ENCODE measurements at regions not wholly inside any gene's neighbourhood (a gene's known extent, or its start where the extent isn't known, plus 50 kb on each side); places are given as distances from the start of the nearest gene placed in this dataset.

GRCh38 chr2:217749008-217749407 is 253.8 kb downstream of the TNS1 start:
- no peak for DNase-seq (ENCODE audit: low read depth in 3 of 3, low spot score in 1 of 3)

GRCh38 chr2:217746808-217747207 is 256.0 kb downstream of the TNS1 start:
- DNase-seq (ENCODE audit: low read depth in 3 of 3, low spot score in 1 of 3) = no peak

DNA sequence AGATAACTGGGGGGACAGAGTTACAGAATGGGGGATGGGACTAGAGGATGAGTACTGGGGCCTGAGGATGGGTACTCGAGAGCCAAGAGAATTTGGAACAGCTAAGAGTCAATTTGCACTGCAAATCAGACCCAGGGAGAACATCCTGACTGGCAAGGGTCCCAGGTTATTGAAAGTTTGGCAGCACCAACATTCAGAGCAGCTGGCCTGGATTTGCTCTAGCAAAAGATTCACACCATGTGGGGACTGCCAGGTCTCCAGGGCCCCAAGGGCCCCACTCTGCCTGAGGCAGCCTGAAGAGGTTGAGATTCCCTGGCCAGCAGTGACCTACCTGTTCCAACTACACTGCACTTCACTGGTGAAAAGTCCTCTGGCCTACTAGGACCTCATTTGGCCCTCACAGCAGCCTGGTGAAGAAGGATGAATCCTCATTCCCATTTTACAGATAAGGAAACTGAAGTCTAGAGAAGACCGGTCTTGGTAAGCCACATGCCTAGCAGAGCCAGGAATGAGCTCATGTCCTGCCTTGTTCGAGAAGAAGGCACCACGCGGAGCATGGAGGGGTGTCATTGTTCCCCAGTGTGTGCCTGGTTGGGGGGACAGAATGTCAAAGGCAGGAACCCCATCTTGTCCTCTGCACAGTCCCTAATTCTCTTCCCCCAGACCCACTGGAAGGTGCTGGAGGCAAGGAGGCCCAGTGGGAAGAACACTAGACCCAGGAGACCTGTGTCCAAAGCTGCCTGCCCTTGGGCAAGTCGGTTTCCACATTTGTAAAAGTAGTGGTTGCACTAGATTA is 258.6 kb downstream of the TNS1 start:
- DNase-seq (ENCODE audit: low read depth in 3 of 3, low spot score in 1 of 3) = no peak

GRCh38 chr2:217743407-217743806 is 259.4 kb downstream of the TNS1 start:
- DNase-seq (ENCODE audit: low read depth in 3 of 3, low spot score in 1 of 3) = no peak

- DNase-seq (ENCODE audit: low read depth in 3 of 3, low spot score in 1 of 3) = no peak
Observed at GRCh38 chr2:217742841-217743240, 260.0 kb downstream of the TNS1 start.

DNA sequence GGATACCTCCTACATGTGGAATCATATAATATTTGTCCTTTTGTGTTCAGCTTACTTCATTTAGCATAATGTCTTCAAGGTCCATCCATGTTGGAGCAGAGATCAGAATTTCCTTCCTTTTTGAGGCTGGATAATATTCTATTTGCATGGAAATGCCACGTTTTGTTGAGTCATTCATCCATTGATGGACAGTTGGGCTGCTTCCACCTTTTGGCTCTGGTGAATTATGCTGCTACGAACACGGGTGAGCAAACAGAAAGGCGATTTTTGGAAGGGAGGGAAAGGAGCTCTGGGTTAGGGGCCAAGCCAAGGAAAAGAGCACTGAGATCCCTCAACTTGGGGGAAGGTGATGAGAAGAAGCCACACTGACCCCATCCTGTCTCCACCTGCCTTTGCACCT is 260.5 kb downstream of the TNS1 start:
- no peak for DNase-seq (ENCODE audit: low read depth in 3 of 3, low spot score in 1 of 3)

- no peak for DNase-seq (ENCODE audit: low read depth in 3 of 3, low spot score in 1 of 3)
Observed at GRCh38 chr2:217741381-217741955, 261.3 kb downstream of the TNS1 start.

GRCh38 chr2:217740756-217741155 is 262.0 kb downstream of the TNS1 start:
- no peak for DNase-seq (ENCODE audit: low read depth in 3 of 3, low spot score in 1 of 3)

DNA sequence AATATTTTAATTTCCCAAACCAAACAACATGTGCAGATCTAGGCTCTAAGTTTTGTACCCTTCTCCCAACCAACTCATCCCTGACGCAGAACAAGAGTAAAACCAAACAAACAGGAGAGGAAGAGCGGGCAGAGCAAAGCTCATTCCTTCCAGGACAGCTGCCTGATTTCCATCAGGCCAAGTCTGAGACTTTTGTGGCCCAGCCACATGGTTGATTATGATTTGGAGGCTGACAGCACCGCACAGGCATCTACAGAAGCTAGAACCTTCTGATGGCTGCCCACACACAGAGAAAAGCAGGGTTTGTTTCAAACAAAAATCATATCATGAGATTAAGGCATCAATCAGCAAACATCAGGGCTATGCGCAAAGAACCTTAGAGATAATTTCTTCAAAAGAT is 262.6 kb downstream of the TNS1 start:
- no peak for DNase-seq (ENCODE audit: low read depth in 3 of 3, low spot score in 1 of 3)

DNA sequence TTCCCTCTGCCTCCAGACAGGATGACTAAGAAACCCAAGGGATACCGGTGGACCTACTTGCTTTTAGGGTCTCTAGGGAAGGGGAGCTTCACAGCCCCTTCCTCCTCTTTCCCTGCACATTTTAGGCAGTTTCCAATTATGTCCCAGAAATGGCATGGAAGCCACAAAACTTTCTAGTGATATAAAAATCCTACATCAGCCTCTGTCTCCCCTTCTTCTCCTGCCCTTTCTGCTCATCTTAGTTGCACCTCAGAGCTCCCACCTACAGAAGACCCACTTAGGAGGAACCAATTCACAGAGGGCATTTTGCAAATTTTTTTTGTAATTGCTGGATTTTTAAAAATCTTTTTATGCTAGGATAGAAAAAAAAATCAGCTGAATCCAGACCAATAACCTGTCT is 263.1 kb downstream of the TNS1 start:
- no peak for DNase-seq (ENCODE audit: low read depth in 3 of 3, low spot score in 1 of 3)

- no peak for DNase-seq (ENCODE audit: low read depth in 3 of 3, low spot score in 1 of 3)
Observed at GRCh38 chr2:217738061-217738460, 264.7 kb downstream of the TNS1 start.

DNA sequence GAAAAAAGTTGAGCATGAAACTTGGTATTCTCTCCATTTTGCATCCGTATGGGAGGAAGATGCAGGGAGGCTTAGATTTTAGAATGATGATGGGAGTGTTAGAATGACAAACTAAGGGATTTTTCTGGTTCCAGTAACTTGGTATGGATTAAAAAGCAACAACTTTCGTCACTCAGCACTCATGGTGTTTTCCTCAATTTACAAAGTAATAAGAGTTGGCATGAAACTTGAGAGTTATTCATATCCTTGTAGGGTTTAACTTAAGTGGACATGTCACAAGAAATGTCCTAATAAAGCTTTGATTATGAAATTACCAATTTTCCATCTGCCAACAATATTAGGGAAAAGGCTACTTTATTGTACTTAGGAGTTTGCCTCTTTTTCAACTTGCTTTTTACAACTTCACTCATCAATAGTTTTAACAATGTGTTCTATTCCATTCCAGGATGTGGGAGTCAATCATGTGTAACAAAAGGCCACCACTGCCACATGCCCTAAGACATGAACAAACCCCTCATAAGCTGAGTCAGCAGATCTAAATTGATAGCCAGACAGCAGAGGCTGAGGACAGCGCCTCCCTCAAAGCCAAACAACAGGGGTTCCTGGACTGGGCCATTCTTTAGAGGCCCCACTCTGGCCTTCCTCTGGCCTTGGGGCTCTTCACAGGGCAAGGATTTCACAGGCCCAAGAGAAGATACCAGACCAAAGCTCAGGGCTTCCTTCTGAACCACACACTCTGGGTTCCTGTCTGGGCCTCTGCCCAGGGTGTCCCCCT is 265.8 kb downstream of the TNS1 start:
- DNase-seq (ENCODE audit: low read depth in 3 of 3, low spot score in 1 of 3) = no peak

DNA sequence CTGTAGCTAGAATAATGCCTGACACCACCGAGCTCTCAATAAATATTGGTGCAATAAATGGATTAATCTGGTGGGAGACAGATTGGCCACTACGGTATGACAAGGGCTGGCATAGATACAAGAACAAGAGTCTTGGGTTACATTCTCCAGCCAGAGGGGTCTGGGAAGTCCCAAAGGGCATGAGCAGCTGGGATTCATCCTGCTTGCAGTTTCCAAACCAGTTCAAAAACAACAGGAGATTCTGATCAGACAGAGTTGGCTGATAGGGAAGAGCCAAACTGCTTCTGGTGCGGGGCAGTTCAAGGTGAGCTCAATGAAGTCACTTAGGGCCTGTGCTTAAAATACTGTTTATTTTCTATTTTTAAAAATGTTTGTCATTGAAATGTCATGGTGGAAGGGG is 266.9 kb downstream of the TNS1 start:
- no peak for DNase-seq (ENCODE audit: low read depth in 3 of 3, low spot score in 1 of 3)

DNA sequence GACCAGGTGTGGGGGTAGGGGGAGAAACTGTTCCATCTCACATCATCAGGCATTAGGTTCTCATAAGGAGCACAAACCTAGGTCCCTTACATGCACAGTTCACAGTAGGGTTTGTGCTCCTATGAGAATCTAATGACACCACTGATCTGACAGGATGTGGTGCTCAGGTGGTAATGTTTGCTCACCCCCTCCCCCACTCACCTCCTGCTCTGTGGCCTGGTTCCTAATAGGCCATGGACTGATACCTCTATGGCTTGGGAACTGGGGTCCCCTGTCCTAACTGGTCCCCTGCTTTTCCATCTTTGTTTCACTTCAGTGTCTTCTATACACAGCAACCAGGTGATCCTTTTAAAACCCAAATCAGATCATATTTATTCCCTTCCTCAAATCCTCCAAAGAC is 267.8 kb downstream of the TNS1 start:
- DNase-seq (ENCODE audit: low read depth in 3 of 3, low spot score in 1 of 3) = no peak

DNA sequence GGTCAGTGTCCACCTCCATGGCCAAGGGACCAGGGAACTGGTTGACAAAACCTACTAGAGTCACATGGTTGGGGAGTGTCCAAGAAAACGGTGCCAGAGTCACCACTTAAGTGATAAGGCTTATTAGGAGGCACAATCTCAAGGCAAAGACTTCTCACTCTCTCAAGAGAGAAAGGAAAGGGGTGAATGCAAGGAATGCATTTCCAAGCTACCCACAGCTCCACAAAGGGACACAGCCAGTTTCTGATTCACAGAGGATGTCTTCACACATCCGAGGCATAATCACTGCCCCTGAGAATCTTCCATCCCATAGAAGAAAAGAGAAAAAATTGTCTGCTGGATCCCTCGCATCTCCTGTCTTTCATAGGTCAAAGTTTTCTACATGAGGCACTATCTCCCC is 269.3 kb downstream of the TNS1 start:
- DNase-seq (ENCODE audit: low read depth in 3 of 3, low spot score in 1 of 3) = no peak

- DNase-seq (ENCODE audit: low read depth in 3 of 3, low spot score in 1 of 3) = no peak
Observed at GRCh38 chr2:217732992-217733391, 269.8 kb downstream of the TNS1 start.

DNA sequence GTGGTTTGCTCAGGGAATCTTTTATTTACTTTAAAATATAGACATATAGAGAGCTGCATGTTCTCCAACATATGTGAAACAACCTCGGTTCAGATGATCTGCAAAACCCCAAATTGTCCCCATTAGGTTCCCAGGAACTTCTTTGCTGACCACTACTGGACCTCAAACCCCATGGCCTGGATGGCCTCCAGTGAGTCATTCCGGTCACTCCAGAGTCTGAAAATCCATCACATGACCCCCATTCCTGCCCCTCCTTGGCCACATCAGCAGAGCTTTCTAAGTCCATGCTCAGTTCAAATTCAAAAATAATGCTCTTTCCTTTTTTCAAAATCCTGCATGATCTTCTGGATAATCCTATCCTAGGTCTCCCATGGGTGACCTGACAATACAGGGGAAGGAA is 271.0 kb downstream of the TNS1 start:
- DNase-seq (ENCODE audit: low read depth in 3 of 3, low spot score in 1 of 3) = no peak

DNA sequence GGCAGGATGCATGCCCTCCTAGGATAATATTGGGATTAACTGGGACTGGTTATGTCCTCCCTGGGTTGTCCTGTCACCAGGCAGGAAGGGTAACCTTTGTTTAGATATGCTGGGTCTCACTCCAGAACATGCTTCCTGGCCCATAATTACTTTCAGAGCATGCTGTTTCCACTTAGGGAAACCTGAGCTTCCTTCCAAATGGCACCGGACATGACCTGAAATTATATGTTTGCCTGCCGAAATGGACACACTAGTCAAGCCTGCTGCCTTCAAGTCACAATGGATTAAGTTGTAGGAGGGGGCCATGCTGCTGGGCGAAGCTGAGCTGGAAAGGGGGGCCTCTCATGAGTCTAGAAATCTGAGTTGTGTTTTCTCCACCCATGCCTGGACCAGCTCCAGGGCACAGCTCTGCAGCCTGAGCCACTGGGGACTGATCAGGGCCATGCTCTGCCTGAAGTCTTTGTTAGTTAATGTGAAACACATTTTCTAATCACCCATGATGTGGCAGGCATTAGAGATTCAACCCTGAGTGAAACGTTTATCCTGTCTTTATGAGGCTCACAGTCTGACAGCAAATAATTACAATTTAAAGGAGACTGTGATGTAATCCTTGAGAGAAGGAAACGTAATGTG is 273.3 kb downstream of the TNS1 start:
- DNase-seq (ENCODE audit: low read depth in 3 of 3, low spot score in 1 of 3) = no peak

- DNase-seq (ENCODE audit: low read depth in 3 of 3, low spot score in 1 of 3) = no peak
Observed at GRCh38 chr2:217727801-217728200, 275.0 kb downstream of the TNS1 start.

DNA sequence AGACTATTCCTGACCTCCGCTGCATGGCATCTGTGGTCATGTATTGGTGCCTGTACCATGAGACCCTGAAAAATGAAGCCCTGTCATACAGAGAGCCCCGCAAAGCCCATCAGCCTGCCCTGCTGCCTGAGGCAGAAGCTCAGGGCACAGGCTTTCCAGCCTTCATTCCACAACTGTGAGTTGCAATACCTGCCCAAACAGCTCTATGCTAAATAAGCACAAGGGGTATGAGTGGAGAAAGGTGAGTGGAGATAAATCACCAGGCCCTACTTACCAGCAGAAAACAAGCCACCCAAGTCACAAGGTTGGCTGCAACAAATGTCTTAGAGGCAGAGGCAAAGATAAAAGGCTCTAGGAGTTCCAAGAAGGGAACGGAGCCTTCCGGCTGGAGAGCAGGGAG is 277.4 kb downstream of the TNS1 start:
- no peak for DNase-seq (ENCODE audit: low read depth in 3 of 3, low spot score in 1 of 3)

DNA sequence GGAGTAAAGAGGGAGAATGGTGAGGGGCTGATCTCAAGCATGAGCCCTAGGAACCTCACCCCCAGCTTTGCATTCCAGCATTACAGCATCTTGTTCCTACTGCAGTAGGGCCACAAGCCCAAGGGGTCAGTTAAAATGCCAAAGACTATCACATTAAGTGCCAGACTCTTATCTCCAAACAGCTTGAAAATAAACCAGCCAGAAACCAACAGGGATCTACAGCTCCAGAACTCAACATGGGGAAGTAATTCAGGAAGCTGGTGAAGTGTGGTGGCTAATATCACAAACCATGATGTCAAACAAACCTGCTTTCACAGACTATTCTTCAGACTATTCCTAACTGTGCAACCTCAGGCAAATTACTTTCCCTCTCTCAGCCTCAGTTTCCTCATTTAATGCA is 278.3 kb downstream of the TNS1 start:
- DNase-seq (ENCODE audit: low read depth in 3 of 3, low spot score in 1 of 3) = no peak

- DNase-seq (ENCODE audit: low read depth in 3 of 3, low spot score in 1 of 3) = no peak
Observed at GRCh38 chr2:217723981-217724380, 278.8 kb downstream of the TNS1 start.

Measured in stimulated activated CD4-positive, alpha-beta T cell treated with anti-CD3 and anti-CD28 coated beads, TNF-alpha, amount 100 ng/mL, for 1 hour (primary cell).